Stimulated activated naive CD4-positive, alpha-beta T cell (primary cell): ENCODE measurements at regions not wholly inside any gene's neighbourhood (a gene's known extent, or its start where the extent isn't known, plus 50 kb on each side); places are given as distances from the start of the nearest gene placed in this dataset.

Experiments used
- DNase-seq, 6 experiments: peaks; one replicate each; lab custom pipeline; 2025; lab: John Stamatoyannopoulos, UW

GRCh38 chr2:226207671-226208070, 591.9 kb downstream of the IRS1 start:
- no peak for DNase-seq

- no peak for DNase-seq
Observed at GRCh38 chr2:226199555-226199954, 600.1 kb downstream of the IRS1 start.

GRCh38 chr2:226198956-226199355, 600.7 kb downstream of the IRS1 start:
- DNase-seq: no peak

- no peak for DNase-seq
Observed at GRCh38 chr2:226190479-226191252, 609.0 kb downstream of the IRS1 start.

GRCh38 chr2:226189061-226189460, 610.6 kb downstream of the IRS1 start:
- DNase-seq: no peak

- no peak for DNase-seq
Observed at GRCh38 chr2:226187616-226188015, 612.0 kb downstream of the IRS1 start.

GRCh38 chr2:226187156-226187555, 612.5 kb downstream of the IRS1 start:
- DNase-seq: no peak

GRCh38 chr2:226185616-226186211, 613.9 kb downstream of the IRS1 start:
- DNase-seq: no peak

GRCh38 chr2:226184940-226185615, 614.5 kb downstream of the IRS1 start:
- DNase-seq: no peak

- DNase-seq: no peak
Observed at GRCh38 chr2:226184540-226184939, 615.1 kb downstream of the IRS1 start.

GRCh38 chr2:226183550-226183949, 616.1 kb downstream of the IRS1 start:
- no peak for DNase-seq

- no peak for DNase-seq
Observed at GRCh38 chr2:226183033-226183432, 616.6 kb downstream of the IRS1 start.

- DNase-seq: no peak
Observed at GRCh38 chr2:226181909-226182308, 617.7 kb downstream of the IRS1 start.

- DNase-seq: no peak
Observed at GRCh38 chr2:226180281-226180884, 619.2 kb downstream of the IRS1 start.

- no peak for DNase-seq
Observed at GRCh38 chr2:226179010-226179409, 620.6 kb downstream of the IRS1 start.

- DNase-seq: no peak
Observed at GRCh38 chr2:226176283-226176984, 623.2 kb downstream of the IRS1 start.

- DNase-seq: no peak
Observed at GRCh38 chr2:226174390-226174789, 625.2 kb downstream of the IRS1 start.

GRCh38 chr2:226172939-226173338, 626.7 kb downstream of the IRS1 start:
- DNase-seq: no peak

- DNase-seq: no peak
Observed at GRCh38 chr2:226172309-226172708, 627.3 kb downstream of the IRS1 start.

- DNase-seq: no peak
Observed at GRCh38 chr2:226169751-226170581, 629.7 kb downstream of the IRS1 start.

- no peak for DNase-seq
Observed at GRCh38 chr2:226168496-226169160, 631.0 kb downstream of the IRS1 start.
